ENCODE measurements at regions not wholly inside any gene's neighbourhood (a gene's known extent, or its start where the extent isn't known, plus 50 kb on each side); places are given as distances from the start of the nearest gene placed in this dataset.

DNA sequence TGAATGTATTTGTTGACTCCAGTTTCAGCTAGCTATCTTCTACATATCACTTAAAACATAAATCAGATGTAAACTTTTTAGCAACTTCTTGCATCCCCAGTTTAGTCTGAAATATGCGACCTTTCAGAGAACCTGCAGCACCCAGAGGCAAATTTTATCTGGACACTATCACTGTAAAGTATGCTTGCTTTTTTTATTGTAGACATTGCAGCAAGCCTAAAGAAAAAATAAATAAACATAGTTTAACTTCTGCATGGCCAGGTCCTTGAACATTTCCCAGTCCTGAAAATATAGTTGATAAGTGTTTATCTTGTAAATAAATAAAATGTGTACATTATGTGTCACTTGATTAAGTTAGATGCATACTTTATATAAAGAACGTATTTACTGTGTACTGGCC, 1829.4 kb downstream of the PCDH9 start:
- TF ChIP-seq EGR1 (IDR thresholded peaks at IDR 0.05) (no peak), CEBPB (IDR thresholded peaks at IDR 0.05) (no peak)

DNA sequence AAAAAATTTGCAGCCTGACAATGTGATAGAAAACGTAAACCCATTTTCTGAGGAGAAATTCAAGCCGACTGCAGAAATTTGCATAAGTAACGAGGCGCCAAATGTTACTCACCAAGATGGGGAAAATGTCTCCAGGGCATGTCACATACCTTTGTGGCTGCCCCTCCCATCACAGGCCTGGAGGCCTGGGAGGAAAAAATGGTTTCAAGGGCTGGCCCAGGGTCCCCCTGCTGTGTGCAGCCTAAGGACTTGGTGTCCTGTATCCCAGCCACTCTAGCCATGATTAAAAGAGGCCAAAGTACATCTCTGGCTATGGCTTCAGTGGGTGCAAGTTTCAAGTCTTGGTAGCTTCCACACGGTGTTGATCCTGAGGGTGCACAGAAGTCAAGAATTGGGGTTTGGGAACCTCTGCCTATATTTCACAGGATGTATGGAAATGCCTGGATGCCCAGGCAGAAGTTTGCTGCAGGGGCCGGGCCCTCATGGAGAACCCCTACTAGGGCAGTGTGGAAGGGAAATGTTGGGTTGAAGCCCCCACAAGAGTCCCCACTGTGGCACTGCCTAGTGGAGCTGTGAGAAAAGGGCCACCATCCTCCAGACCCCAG, 1842.3 kb downstream of the PCDH9 start:
- TF ChIP-seq, protein P1, sequence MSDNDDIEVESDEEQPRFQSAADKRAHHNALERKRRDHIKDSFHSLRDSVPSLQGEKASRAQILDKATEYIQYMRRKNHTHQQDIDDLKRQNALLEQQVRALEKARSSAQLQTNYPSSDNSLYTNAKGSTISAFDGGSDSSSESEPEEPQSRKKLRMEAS (IDR thresholded peaks at IDR 0.05): no peak
- TF ChIP-seq YY1 (IDR thresholded peaks at IDR 0.05; ENCODE audit: low read depth): no peak
- no peak for TF ChIP-seq ZBTB7A (IDR thresholded peaks at IDR 0.05; ENCODE audit: low read depth)
- no peak for TF ChIP-seq FOXM1 (IDR thresholded peaks at IDR 0.05; ENCODE audit: borderline replicate concordance, low read depth)
- TF ChIP-seq, protein P2, sequence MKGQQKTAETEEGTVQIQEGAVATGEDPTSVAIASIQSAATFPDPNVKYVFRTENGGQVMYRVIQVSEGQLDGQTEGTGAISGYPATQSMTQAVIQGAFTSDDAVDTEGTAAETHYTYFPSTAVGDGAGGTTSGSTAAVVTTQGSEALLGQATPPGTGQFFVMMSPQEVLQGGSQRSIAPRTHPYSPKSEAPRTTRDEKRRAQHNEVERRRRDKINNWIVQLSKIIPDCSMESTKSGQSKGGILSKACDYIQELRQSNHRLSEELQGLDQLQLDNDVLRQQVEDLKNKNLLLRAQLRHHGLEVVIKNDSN (IDR thresholded peaks at IDR 0.05): no peak
- no peak for TF ChIP-seq NFIC (IDR thresholded peaks at IDR 0.05)
- TF ChIP-seq CREB1 (IDR thresholded peaks at IDR 0.05; ENCODE audit: low read depth): no peak
- no peak for TF ChIP-seq TAF1 (IDR thresholded peaks at IDR 0.05; ENCODE audit: low read depth)

DNA sequence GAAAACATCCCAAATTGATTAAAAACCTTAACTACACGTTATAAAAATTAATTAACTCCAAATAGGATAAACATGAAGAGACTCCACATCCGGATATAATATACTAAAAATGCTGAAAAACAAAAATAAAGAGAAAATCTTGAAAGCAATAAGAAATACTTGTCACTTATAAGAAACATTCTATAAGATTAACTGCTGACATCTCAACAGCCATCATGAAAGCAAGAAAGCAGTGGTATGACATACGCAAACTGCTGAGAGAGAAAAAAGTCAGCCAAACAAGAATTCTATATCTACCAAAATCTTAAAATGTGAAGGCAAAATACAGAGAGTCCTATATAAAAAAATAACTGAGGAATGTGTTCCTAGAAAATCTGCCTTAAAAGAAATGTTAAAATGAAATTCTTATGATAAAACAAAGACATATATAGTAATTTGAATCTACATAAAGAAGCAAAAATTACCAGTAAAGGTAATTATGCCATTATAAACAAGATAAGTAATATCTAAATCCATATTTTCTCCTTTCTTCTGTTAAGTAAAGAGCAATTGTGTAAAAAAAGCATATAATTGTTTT, 1851.1 kb downstream of the PCDH9 start:
- TF ChIP-seq NFIC (IDR thresholded peaks at IDR 0.05): no peak
- TF ChIP-seq, protein P3, sequence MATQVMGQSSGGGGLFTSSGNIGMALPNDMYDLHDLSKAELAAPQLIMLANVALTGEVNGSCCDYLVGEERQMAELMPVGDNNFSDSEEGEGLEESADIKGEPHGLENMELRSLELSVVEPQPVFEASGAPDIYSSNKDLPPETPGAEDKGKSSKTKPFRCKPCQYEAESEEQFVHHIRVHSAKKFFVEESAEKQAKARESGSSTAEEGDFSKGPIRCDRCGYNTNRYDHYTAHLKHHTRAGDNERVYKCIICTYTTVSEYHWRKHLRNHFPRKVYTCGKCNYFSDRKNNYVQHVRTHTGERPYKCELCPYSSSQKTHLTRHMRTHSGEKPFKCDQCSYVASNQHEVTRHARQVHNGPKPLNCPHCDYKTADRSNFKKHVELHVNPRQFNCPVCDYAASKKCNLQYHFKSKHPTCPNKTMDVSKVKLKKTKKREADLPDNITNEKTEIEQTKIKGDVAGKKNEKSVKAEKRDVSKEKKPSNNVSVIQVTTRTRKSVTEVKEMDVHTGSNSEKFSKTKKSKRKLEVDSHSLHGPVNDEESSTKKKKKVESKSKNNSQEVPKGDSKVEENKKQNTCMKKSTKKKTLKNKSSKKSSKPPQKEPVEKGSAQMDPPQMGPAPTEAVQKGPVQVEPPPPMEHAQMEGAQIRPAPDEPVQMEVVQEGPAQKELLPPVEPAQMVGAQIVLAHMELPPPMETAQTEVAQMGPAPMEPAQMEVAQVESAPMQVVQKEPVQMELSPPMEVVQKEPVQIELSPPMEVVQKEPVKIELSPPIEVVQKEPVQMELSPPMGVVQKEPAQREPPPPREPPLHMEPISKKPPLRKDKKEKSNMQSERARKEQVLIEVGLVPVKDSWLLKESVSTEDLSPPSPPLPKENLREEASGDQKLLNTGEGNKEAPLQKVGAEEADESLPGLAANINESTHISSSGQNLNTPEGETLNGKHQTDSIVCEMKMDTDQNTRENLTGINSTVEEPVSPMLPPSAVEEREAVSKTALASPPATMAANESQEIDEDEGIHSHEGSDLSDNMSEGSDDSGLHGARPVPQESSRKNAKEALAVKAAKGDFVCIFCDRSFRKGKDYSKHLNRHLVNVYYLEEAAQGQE (IDR thresholded peaks at IDR 0.05; ENCODE audit: low read depth): no peak
- no peak for TF ChIP-seq YY1 (IDR thresholded peaks at IDR 0.05; ENCODE audit: low read depth)
- no peak for TF ChIP-seq FOXM1 (IDR thresholded peaks at IDR 0.05; ENCODE audit: borderline replicate concordance, low read depth)
- no peak for TF ChIP-seq ZBTB7A (IDR thresholded peaks at IDR 0.05; ENCODE audit: low read depth)

DNA sequence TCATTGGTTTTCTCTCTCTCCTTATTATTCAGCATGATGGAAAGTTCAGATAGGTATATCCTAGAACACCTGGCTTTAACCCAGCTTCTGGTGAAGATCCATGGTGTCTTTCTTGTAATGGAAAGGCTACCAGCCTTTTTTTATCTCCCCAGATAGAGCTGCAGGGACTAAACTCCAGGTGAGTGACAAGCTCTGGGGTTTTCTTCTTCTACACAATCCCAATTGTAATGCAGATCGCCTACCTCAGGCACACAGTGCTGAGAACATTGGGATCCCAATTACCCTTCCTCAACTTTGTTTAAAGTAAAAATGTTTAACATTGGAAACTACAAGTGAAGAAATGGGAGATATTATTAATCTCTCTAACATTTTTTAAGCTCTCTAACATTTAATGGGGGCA, 1851.7 kb downstream of the PCDH9 start:
- TF ChIP-seq TEAD4 (IDR thresholded peaks at IDR 0.05): no peak
- no peak for TF ChIP-seq FOXM1 (IDR thresholded peaks at IDR 0.05; ENCODE audit: borderline replicate concordance, low read depth)
- no peak for TF ChIP-seq YY1 (IDR thresholded peaks at IDR 0.05; ENCODE audit: low read depth)
- no peak for TF ChIP-seq TAF1 (IDR thresholded peaks at IDR 0.05; ENCODE audit: low read depth)
- TF ChIP-seq NFIC (IDR thresholded peaks at IDR 0.05): no peak
- TF ChIP-seq, protein P1 (IDR thresholded peaks at IDR 0.05): no peak

DNA sequence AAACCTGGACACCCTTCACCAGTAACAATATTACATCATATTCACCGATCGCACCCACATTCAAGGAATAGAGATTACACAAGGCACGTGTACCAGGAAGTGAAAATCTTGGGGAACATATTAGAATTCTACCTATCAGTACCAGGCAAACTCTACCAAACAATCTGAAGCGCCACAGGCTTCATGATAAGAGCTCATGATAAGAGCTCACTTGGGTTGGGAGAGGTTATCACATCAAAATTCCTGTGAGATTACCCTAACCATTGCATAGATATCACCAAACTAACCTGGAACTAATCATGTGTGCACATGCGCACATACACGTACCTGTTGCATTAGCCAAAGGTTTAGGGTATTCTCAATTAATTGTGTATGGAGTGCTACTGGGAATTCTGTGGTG, 1861.3 kb downstream of the PCDH9 start:
- no peak for TF ChIP-seq TAF1 (IDR thresholded peaks at IDR 0.05; ENCODE audit: low read depth)
- TF ChIP-seq, protein P2 (IDR thresholded peaks at IDR 0.05): no peak
- TF ChIP-seq, protein P3 (IDR thresholded peaks at IDR 0.05; ENCODE audit: low read depth): no peak
- no peak for TF ChIP-seq EP300 (IDR thresholded peaks at IDR 0.05; ENCODE audit: borderline replicate concordance)
- TF ChIP-seq, protein P1 (IDR thresholded peaks at IDR 0.05): no peak
- no peak for TF ChIP-seq TEAD4 (IDR thresholded peaks at IDR 0.05)
- no peak for TF ChIP-seq TCF12 (IDR thresholded peaks at IDR 0.05; ENCODE audit: low read depth)
- TF ChIP-seq FOXM1 (IDR thresholded peaks at IDR 0.05; ENCODE audit: borderline replicate concordance, low read depth): no peak

DNA sequence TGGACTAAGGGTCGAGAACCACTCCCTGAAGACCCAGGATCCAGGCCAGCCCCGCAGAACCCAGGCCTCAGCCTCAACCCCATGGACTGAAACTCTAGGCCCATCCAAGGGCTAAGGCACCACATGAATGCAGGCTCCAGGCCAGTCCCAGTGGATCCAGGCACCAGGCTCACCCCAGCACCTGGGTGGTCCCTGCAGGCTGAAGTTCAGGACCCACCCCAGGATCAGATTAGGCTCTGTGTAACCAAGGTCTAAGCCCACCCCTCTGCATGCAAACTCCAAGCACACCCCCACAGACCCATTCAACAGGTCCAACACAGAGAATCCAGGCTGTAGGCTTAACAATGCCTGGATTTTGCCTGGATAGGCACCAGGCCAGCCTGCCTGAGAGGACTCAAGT, 1876.2 kb downstream of the PCDH9 start:
- TF ChIP-seq TCF12 (IDR thresholded peaks at IDR 0.05; ENCODE audit: low read depth): no peak
- no peak for TF ChIP-seq RAD21 (IDR thresholded peaks at IDR 0.05; ENCODE audit: low read depth)
- TF ChIP-seq TEAD4 (IDR thresholded peaks at IDR 0.05): no peak
- TF ChIP-seq, protein P2 (IDR thresholded peaks at IDR 0.05): no peak
- TF ChIP-seq ZBTB7A (IDR thresholded peaks at IDR 0.05; ENCODE audit: low read depth): no peak
- TF ChIP-seq FOXM1 (IDR thresholded peaks at IDR 0.05; ENCODE audit: borderline replicate concordance, low read depth): no peak
- TF ChIP-seq, protein P1 (IDR thresholded peaks at IDR 0.05): no peak
- TF ChIP-seq YY1 (IDR thresholded peaks at IDR 0.05; ENCODE audit: low read depth): no peak
